HG02970 (cell line): ENCODE measurements at regions not wholly inside any gene's neighbourhood (a gene's known extent, or its start where the extent isn't known, plus 50 kb on each side); places are given as distances from the start of the nearest gene placed in this dataset.
"Not testable (repeated sequence)": the region's sequence is repeated elsewhere in the genome, so short reads cannot be mapped to it uniquely, and the experiment has no call there.

Experiments
- ATAC-seq: cut with Tn5 transposase; IDR thresholded peaks from one replicate; pipeline ENCODE4 v1.9.1; 2021; ENCODE audit warnings: mild to moderate bottlenecking, moderate library complexity, moderate number of reproducible peaks; ENCODE audit not compliant: unreplicated experiment, low FRiP score

DNA sequence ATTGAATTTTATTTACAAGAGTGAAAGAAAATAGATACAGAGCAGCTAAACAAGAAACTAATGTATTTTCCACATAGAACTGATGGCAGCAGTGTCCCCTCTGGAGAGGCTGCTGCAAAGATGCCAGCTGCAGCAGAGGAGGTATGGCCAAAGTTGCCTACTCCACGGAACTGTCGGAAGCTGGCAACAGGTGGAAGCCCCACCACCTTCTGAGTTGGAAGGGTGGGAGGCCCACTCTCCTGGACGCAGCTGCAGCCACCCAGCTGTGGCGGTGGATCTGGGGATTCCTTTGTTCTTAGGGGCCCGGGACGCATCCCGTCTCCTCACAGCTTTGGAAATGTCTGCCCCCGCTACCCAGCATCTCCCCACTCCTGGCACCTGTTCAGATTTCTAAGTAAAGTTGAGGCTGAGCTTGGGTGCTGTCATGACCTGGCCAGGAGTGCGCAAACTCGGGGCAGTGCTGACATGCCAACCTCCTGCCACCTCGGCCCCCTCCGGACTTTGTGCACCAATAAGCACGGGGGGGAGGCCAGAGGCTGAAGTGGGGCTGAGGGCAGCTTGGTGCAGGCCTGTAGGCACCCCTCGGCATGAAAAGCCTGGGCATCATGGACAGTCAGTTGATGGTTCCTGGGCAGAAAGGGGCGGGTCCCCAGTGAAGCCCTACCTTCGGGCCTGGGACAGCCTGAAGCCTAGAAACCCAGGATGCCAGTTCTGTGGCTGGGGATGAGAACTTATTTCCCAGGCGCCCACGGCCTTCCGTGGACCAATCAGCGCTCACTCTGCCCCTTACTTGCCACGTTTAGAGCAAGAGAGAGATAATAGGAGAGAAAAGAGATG is 1071.4 kb downstream of the JRKL start:
- ATAC-seq: no peak

DNA sequence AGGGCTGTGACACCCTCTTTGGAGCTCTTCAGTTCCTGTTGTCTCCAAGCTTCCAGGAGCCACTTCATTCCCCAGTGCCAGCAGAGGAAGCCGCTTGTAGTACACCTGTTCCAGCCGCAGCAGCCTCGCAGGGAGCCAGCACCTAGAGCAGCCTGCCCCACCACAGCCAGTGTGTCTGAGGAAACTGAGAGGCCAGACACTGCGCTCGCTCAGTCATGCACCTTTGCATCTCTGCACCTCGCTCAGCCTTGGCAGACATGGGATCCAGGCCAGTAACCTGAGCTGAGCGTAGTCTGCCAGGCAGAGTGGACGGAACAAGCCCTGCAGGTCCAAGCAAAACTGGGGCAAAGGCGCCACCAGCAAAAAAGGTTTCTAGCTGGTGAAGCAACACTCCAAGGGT is 1072.1 kb downstream of the JRKL start:
- ATAC-seq: no peak

DNA sequence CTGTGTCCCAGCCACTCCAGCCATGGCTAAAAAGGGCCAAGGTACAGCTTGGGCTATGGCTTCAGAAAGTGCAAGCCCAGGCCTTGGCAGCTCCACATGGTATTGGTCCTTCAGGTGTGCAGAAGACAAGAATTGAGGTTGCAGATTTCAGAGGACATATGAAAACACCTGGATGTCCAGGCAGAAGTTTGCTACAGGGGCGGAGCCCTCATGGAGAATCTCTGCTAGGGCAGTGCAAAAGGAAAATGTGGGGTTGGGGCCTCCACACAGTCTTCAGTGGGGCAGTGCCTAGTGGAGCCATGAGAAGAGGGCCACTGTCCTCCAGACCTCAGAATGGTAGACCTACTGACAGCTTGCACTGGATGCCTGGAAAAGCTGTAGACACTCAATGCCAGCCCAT is 1074.1 kb downstream of the JRKL start:
- no peak for ATAC-seq

DNA sequence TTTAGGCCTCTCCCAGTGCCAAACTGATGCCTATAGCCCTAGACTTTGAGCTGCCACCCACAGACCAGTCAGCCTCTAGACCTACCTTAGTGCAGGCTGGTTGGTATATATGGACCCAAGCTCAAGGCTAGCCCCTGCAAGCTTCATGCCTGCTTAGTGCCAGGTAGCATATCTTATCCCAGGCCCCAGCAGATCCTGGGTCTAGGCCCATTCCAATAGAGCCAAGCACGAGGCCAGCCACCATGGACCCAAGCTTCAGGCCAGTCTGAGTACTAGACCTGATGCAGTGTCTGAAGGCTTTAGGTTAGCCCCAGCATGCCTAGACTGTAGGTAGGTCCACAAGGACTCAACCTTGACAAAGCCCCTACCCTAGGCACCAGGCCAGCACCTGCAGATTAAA is 1081.7 kb downstream of the JRKL start:
- no peak for ATAC-seq

DNA sequence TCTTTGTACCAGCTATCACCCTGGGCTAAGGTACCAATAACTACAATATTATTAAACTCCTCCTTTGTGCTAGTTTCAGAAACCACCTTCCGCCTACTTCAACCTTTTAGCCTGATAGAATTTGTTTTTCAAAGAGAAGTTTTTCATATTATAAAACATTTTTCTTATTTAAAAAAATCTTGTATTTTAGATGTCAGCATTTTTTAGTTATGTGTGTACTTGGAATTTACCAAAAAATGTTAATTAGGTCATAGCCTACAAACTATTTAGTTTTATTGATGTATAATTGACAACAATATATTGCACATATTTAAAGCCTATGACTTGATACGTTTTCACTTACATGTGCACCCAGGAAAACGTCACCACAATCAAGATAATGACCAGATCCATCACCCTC is 1097.6 kb downstream of the JRKL start:
- ATAC-seq: no peak

DNA sequence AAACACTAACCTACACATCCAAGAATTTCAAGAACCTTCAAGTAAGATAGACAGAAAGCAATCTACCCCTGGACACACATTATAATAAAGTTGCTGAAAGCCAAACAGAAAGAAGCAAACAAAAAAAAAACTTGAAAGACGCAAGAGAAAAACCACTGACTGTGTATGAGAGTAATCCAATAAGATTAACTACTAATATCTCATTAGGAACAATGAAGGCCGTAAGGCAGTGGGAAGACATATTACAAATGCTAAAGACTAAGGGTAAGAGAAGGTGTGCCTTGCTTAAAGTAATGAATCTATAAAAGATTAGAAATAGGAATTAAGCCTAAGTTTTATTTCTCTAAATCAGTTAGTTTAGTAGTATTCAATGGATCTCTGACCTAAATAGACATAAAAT is 1109.1 kb downstream of the JRKL start:
- ATAC-seq: no peak

DNA sequence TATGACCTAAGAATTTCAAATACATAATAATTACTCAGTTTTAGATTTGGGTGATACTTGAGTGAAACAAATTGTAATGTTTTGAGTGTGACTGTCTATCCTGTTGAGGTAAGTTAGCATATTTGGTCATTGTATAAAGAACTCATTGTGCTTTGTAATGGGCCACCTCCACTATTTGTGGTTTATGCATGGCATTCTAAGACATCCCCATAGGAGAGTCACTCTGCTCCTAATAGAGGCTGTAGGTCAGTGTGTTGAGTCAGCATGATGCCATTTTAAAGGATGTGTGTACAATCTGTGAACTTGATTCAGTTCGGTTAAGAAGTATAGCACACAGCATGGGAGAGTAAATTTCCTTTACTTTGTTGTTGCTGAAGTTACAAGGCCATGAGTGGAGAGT is 1112.4 kb downstream of the JRKL start:
- no peak for ATAC-seq

DNA sequence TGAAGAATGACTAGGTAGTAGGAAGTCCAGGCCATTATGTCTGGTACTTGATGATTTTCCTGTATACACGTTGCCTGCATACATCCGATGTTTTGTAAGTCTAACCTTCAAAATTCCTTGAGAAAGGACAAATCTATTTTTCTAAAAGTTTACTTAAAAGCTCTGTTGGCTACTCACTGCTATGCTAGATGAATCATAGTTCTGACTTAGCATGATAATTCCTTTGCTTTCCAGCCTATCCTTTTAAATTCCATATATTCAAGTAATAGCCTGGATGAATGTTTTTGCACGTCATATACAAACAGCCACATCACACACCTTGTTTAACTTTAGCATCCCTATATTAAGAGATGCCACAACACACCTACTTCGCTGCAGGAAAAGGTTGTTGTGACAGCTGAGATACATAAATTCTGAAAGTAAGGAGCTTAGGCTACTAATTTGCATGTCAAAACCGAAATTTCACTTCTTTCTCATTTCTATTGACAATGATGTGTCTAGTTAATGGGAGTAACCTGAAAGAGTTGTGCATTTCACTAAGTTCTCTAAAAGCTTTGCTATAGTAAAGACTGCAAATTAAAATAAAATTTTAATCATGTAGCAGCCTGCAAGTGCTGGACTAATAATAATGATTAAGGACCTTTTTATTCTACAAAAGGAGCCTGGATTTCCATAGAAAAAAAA is 1116.4 kb downstream of the JRKL start:
- ATAC-seq: no peak

DNA sequence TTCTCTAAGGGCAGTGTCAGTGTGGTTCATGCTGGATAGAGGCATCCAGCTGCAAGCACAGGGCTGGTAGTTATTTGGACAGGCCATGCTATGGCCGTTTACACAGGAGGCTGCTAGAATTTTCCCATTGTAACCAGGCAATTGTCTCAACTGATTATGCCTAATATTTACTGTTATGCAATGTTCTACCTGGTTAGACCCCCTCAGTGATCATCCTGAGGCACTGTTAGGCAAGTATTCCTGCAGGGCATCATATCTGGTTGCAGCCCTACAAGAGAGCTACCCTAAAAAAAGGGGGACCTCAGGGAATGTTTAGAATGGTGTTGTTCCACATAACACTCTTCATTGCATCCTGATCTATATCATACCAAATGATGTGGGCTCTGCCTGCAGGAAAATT is 1124.6 kb downstream of the JRKL start:
- ATAC-seq: no peak

DNA sequence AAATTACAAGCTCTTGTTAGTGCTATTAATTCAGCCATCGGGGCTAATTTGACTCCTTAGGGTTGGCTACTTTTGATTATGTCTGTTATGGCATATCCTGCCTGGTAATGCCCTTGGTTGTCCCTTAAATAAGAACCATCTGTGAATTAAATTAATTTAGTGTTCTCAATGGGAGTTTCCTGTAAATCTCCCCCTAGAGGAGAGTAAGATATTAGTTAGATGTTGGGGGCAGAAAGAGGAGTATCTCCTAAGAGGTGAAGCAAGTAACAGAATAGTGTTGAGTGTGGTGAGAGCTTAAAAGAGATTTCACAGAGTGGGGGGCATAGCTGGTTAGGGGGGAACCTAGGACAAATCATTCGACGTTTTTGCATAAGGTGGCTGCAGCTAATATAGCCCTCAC is 1126.9 kb downstream of the JRKL start:
- ATAC-seq: no peak

DNA sequence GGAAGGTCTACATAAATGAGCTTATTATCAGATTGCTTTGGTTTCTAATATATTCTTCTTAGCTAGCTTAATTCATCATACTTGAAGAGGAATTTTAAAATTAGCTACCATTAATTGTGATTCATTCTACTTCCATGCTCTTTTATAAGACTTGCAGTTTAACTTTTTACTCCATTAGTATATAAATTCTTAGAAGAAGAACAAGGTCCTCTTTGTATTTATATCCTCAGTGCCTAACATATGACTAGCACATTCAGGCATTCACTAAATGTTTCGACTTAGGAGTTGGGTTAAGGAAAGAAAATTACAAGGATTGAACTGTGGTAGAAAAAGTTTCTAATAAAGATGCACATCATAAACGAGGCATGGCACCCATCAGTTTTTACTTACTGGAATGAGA is 1135.5 kb downstream of the JRKL start:
- ATAC-seq: no peak

DNA sequence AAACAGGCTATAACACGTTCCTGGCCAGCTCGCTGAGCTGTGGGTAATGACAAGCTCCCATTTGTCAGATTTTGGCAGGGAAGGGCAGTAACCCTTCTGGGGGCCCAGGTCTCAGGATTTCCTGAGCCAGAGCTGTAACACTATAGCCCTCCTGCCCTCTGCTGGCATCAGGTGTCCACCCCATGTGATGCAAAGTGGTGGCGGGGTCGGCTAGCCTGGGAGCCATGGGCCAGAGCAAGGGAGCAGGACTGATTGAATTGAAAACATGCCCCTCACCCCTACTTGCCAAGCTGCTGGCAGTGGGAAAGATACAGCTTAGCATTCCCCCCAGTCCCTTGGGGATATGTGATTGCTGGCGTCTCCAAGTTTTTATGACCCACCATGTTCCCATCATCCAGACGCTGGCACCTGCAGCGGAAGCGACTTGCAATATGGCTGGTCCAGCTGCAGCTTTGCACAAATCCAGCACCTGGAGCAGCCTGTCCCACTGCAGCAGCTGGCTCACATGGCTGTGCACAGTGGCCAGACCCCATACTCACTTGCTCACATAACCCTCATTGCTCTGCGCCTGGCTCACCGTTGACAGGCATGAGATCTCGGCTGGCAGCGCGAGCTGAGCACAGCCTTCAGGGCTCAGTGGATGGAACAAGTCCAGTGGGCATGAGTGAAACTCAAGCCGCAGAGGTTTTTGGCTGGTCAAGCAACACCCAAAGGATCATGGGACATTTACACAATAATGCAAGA is 1147.8 kb downstream of the JRKL start:
- no peak for ATAC-seq

DNA sequence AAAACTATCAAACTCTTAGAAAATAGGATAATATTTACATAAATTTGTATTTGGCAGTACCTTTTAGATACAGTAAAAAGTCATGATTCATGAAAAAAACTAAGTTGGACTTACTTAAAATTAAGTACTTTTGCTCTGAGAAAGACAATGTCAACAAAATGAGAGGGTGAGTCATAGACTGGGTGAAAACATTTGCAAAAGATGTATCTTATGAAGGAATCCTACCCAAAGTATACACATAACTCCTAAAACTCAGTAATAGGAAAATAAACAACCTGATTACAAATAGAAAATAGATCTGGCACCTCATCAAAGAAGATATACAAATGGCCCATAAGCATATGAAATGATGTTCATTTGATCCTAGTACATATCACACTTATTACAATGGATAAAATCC is 1154.6 kb downstream of the JRKL start:
- no peak for ATAC-seq

DNA sequence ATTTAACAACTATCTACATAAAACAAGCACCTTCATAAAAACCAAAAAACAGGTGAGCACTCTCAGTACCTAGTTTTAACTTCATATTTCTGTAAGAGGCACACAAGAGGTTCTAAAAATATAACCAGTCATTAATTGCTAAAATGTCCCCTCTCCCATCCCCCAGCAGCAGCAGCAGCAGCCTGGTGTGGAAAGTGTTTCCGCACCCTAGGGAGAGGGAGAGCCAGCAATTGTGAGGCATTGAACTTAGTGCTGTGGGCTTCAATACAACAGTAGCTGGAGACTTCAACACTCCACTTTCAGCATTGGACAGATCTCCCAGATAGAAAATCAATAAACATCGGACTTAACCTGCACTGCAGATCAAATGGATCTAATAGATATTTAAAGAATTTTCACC is 1158.5 kb downstream of the JRKL start:
- no peak for ATAC-seq

DNA sequence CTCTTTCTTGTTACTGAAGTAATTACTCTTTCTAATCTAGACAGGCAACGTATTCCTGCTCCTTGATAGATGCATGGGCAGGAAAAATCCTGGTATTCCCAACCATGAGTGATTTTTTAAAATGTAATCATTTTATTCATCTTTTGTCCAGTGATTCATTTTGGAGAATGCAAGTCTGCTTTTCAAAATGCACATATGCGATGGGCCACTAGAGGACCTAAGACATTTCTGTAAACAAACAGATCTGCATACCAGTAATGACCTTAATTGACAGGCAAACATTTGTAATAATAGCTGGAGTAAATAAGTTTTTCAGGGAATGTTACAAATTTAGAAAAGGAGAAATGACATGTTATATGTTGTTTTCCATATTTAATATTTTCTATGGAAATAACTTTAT is 1167.6 kb downstream of the JRKL start:
- no peak for ATAC-seq

DNA sequence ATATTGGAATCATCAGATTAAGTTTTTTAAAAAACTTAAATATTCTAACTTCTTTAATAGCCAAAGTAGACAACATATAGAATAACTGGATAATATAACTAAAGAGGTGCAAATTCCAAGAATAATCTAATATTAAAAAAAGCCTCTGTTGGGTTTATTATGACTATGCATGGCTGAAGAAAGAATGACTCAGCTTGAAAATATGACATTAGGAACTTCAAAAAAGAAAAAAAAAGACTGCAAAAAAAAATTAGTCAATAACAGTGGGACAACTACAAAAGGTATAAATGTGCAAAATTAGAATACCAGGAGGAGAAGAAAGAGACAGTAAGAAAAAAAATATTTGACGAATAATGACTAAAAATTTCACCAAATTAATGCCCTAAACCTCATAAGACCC is 1178.0 kb downstream of the JRKL start:
- no peak for ATAC-seq

DNA sequence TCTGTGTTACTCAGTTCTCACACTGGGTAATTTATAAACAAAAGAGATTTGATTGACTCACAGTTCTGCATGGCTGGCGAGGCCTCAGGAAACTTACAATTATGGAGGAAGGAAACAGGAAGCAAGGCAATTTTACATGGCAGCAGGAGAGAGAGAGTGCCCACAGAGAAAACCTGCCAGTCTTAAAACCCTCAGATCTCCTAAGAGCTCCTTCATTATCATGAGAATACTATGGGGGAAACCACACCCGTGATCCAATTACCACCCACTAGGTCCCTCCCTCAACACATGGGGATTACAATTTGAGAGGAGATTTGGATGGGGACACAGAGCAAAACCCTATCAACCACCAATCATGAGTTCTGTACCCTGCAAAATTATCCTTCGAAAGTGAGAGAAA is 1180.8 kb downstream of the JRKL start:
- no peak for ATAC-seq

DNA sequence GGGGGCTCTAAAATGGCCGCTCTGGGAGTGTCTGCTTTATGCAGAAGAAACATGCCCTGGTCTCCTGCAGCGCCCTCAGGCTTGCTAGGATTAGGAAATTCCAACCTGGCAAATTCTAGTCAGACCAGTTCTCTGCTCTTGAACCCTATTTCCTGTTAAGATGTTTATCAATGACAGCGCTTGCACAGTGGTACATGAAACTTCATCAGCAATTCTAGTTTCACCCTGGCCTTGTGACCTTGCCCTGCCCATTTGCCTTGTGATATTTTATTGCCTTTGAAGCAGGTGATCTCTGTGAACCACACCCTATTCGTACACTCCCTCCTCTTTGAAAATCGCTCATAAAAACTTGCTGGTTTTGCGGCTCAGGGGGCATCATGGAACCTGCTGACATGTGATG is 1184.0 kb downstream of the JRKL start:
- not testable (repeated sequence) for ATAC-seq

DNA sequence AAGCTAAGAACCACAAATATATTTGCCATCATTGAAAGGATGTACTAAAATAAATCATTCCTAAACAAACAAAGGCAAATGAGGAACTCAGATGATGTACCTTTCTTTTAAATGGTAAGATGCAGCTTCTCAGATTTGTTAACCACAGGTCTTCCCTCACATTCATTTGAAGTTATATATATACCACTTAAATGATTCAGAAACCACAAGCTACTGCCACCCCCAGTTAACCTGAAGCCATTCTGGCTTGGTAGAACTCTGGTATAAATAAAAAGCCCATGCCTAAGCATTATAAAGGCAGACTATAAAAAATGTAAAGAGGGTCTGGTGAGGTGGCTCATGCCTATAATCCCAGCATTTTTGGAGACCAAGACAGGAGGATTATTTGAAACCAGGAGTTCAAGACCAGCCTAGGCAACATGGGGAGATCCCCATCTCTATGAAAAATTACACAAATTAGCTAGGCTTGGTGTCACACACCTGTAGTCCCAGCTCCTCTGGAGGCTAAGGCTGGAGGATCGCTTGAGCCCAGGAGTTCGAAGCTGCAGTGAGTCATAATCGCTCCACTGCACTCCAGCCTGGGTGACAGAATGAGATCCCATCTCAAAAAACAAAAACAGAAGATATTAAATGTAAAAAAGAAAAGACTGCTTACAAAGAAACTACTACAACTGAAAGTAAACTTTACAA is 1185.3 kb downstream of the JRKL start:
- ATAC-seq: no peak

DNA sequence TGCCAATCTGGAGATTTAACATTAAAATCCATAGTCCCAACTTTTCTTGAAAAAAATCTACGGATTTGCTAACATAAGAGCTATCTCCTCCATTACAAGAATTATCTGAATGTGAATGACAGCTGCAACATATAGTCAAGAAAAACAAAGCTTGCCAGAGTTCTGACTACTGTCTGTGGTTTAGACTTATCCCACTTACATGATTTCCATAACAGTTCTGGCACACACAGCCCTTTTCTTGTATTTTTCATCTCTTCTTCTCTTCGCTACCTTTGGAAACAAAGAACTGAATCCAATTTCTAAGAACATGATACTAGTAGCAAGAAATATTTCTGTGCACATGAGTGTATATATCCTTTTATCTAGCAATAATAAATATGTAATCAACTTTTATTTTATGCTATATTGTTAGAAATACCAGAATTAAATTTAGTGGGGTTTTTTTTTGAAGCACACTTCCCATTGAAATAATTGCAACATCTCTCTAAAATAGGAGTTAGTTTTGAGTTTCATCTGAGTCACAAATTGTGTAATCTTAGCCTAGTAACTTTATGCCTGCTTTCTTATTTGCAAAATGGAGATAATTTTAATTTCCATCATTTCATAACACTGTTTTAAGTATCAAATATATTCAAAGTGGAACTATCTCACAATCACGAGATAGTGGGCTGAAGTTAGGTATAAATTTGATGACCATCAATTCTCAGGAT is 1217.6 kb downstream of the JRKL start:
- ATAC-seq: no peak
